CD4-positive, alpha-beta T cell (primary cell): ENCODE measurements at regions not wholly inside any gene's neighbourhood (a gene's known extent, or its start where the extent isn't known, plus 50 kb on each side); places are given as distances from the start of the nearest gene placed in this dataset.

ENCODE experiments used
- ATAC-seq: fragments of 200-7000 bp; cut with Tn5 transposase; one replicate; pipeline ENCODE4 v1.10.0; 2022; ENCODE audit warnings: mild to moderate bottlenecking; ENCODE audit not compliant: poor library complexity
- CTCF ChIA-PET: fragments of 350-600 bp; sonication (Branson Sonifier 250); formaldehyde crosslinking; loops from one replicate; lab custom pipeline; 2021; ENCODE audit warnings: antibody characterized with exemption, inconsistent platforms; lab: Charles Lee
- POLR2A ChIA-PET: fragments of 350-600 bp; sonication (Branson Sonifier 250); formaldehyde crosslinking; loops from one replicate; lab custom pipeline; 2021; ENCODE audit warnings: antibody characterized with exemption, inconsistent platforms; lab: Charles Lee
- DNase-seq, 14 experiments: peaks; one replicate each; pipeline ENCODE4 v3.0.0-alpha.2; 2013 to 2020; ENCODE audit warnings: mixed read lengths in 2 of 14
- H3K27ac ChIP-seq, 2 donors: one replicate each; pipeline versions ENCODE4 v1.5.1 to v1.7.0; 2013; ENCODE audit warnings: low read length in 2 of 2, low read depth in 1 of 2, mild to moderate bottlenecking in 1 of 2
- H3K27me3 ChIP-seq, 2 experiments: 1 replicate in 1 of 2; 2 replicates in 1 of 2; pipeline versions ENCODE4 v1.6.1 to v1.7.0; 2013; ENCODE audit warnings: low read length in 2 of 2, control low read depth in 1 of 2, mild to moderate bottlenecking in 1 of 2, moderate library complexity in 1 of 2; ENCODE audit not compliant: insufficient read depth in 2 of 2, control insufficient read depth in 1 of 2
- H3K36me3 ChIP-seq: one replicate; pipeline ENCODE4 v1.6.1; 2013; ENCODE audit warnings: low read length, control low read depth; ENCODE audit not compliant: insufficient read depth
- H3K4me1 ChIP-seq: one replicate; pipeline ENCODE4 v1.6.1; 2013; ENCODE audit warnings: low read length, control low read depth; ENCODE audit not compliant: insufficient read depth
- H3K4me3 ChIP-seq: one replicate; pipeline ENCODE4 v1.5.1; 2013; ENCODE audit warnings: mild to moderate bottlenecking, low read length, moderate library complexity
- H3K9me3 ChIP-seq, 2 experiments: 1 replicate in 1 of 2; 2 replicates in 1 of 2; pipeline versions ENCODE4 v1.6.1 to v1.7.0; 2013; ENCODE audit warnings: low read length in 2 of 2, mild to moderate bottlenecking in 2 of 2, control low read depth in 1 of 2, moderate library complexity in 1 of 2; ENCODE audit not compliant: control insufficient read depth in 1 of 2, insufficient read depth in 1 of 2
- H3K27ac Mint-ChIP-seq: one replicate; pipeline ENCODE4 v1.8.0; 2020; ENCODE audit warnings: mixed read lengths
- H3K27me3 Mint-ChIP-seq: one replicate; pipeline ENCODE4 v1.8.0; 2021; ENCODE audit warnings: mixed read lengths
- H3K36me3 Mint-ChIP-seq: one replicate; pipeline ENCODE4 v1.8.0; 2021; ENCODE audit warnings: low read depth, mixed read lengths
- H3K4me1 Mint-ChIP-seq: one replicate; pipeline ENCODE4 v1.8.0; 2021; ENCODE audit warnings: low read depth, mixed read lengths
- H3K4me3 Mint-ChIP-seq: one replicate; pipeline ENCODE4 v1.8.0; 2020; ENCODE audit warnings: mild to moderate bottlenecking, mixed read lengths
- H3K9me3 Mint-ChIP-seq: one replicate; pipeline ENCODE4 v1.8.0; 2020; ENCODE audit warnings: mixed read lengths
- CTCF ChIP-seq: fragments of 200-600 bp; IDR thresholded peaks from one replicate; pipeline ENCODE4 v1.8.0; 2022; ENCODE audit warnings: antibody characterized with exemption, mild to moderate bottlenecking
- intact Hi-C, 2 experiments: fragments of 100-400 bp; cut with DNase I in 1 of 2; cut with micrococcal nuclease in 1 of 2; formaldehyde crosslinking; loops; one replicate each; pipeline versions ENCODE4 v1.15.1 to v1.9.0; 2023 to 2025; cut with DNase I, micrococcal nuclease

- no peaks in the 10 kb centered on the region for H3K36me3 Mint-ChIP-seq
- ChIA-PET CTCF (no interaction called here), POLR2A (no interaction called here)
- Histone ChIP-seq H3K9me3 (no peaks in the 10 kb centered on the region), H3K4me1 (no peaks in the 10 kb centered on the region), H3K4me3 (no peak overlapping the region), H3K27me3 (no peaks in the 10 kb centered on the region), H3K36me3 (no peaks in the 10 kb centered on the region), H3K27ac (no peak overlapping the region)
- DNase-seq, result no peak
- H3K4me3 Mint-ChIP-seq, result no peak overlapping the region
- no peaks in the 10 kb centered on the region for H3K4me1 Mint-ChIP-seq
- intact Hi-C loops, result no loop called here
- TF ChIP-seq CTCF, result no peak
- no peak for ATAC-seq
- no peaks in the 10 kb centered on the region for H3K27me3 Mint-ChIP-seq
- H3K9me3 Mint-ChIP-seq, result peaks cover 5% of the 10 kb centered on the region
- H3K27ac Mint-ChIP-seq, result no peak overlapping the region
Observed at GRCh38 chr13:56009418-56009817, 1131.3 kb upstream of the PRR20A start.

- POLR2A ChIA-PET, result no interaction called here
Observed at GRCh38 chr13:56012644-56013043, 1128.1 kb upstream of the PRR20A start.

GRCh38 chr13:56015919-56016318 is 1124.8 kb upstream of the PRR20A start:
- TF ChIP-seq CTCF, result no peak
- CTCF ChIA-PET, result no interaction called here
- Mint-ChIP-seq H3K27me3 (no peaks in the 10 kb centered on the region), H3K36me3 (no peaks in the 10 kb centered on the region), H3K4me1 (no peaks in the 10 kb centered on the region), H3K9me3 (peaks cover 16% of the 10 kb centered on the region), H3K4me3 (no peak overlapping the region), H3K27ac (no peak overlapping the region)
- no peak overlapping the region for H3K4me3 ChIP-seq
- H3K36me3 ChIP-seq, result no peaks in the 10 kb centered on the region
- ATAC-seq, result no peak
- H3K27me3 ChIP-seq, result no peaks in the 10 kb centered on the region
- no peak overlapping the region for H3K27ac ChIP-seq
- H3K9me3 ChIP-seq, result peaks cover 0 to 9% of the 10 kb centered on the region in 2 experiments
- no peaks in the 10 kb centered on the region for H3K4me1 ChIP-seq
- DNase-seq, result no peak
- POLR2A ChIA-PET, result no interaction called here
- intact Hi-C loops, result loop anchor here in 1 of 2 experiments (2.0 kb wide), 1 partner anchor 59 kb away; no protein-coding TSS in a partner anchor

More at GRCh38 chr13:56012644-56013043, 1128.1 kb upstream of the PRR20A start:
- no peaks in the 10 kb centered on the region for H3K9me3 ChIP-seq
- H3K27me3 ChIP-seq, result no peaks in the 10 kb centered on the region
- H3K27ac ChIP-seq, result no peak overlapping the region
- no peak for DNase-seq
- ATAC-seq, result no peak
- intact Hi-C loops, result no loop called here
- Mint-ChIP-seq H3K27ac (no peak overlapping the region), H3K9me3 (peaks cover 9% of the 10 kb centered on the region), H3K36me3 (no peaks in the 10 kb centered on the region), H3K27me3 (no peaks in the 10 kb centered on the region), H3K4me1 (no peaks in the 10 kb centered on the region), H3K4me3 (no peak overlapping the region)
- H3K4me1 ChIP-seq, result no peaks in the 10 kb centered on the region
- TF ChIP-seq CTCF, result no peak
- H3K4me3 ChIP-seq, result no peak overlapping the region
- H3K36me3 ChIP-seq, result no peaks in the 10 kb centered on the region
- CTCF ChIA-PET, result no interaction called here
